SK-N-SH treated with all-trans-retinoic acid at 6 μM for 48 hours (cell line): ENCODE measurements at regions not wholly inside any gene's neighbourhood (a gene's known extent, or its start where the extent isn't known, plus 50 kb on each side); places are given as distances from the start of the nearest gene placed in this dataset.

Source experiments
- ARNTL ChIP-seq: fragments of 450-650 bp; formaldehyde crosslinking; IDR thresholded peaks from 2 replicates; pipeline ENCODE4 v1.5.0; 2020; ENCODE audit warnings: low read depth, mild to moderate bottlenecking, moderate library complexity, borderline replicate concordance
- CREB5 ChIP-seq: fragments of 250-450 bp; sonication (Bioruptor Pico); IDR thresholded peaks from 2 replicates; pipeline ENCODE4 v1.5.1; 2020; ENCODE audit warnings: low read depth, mild to moderate bottlenecking, moderate library complexity
- GLIS3 ChIP-seq: fragments of 250-450 bp; sonication (Bioruptor Pico); IDR thresholded peaks from 2 replicates; pipeline ENCODE4 v1.5.0; 2020; ENCODE audit warnings: mild to moderate bottlenecking, moderate library complexity
- ISL1 ChIP-seq: fragments of 250-450 bp; sonication (Bioruptor Pico); IDR thresholded peaks from 2 replicates; pipeline ENCODE4 v2.1.2; 2022; ENCODE audit warnings: mild to moderate bottlenecking, moderate library complexity
- OSR1 ChIP-seq: fragments of 250-450 bp; sonication (Bioruptor Pico); IDR thresholded peaks from 2 replicates; pipeline ENCODE4 v1.8.0; 2022; ENCODE audit warnings: moderate library complexity, mild to moderate bottlenecking, inconsistent platforms
- PPARA ChIP-seq: fragments of 250-450 bp; sonication (Bioruptor Pico); IDR thresholded peaks from 2 replicates; pipeline ENCODE4 v1.5.0; 2020; ENCODE audit warnings: mild to moderate bottlenecking, borderline replicate concordance
- RARB ChIP-seq: fragments of 250-450 bp; sonication (Bioruptor Pico); IDR thresholded peaks from 2 replicates; pipeline ENCODE4 v1.8.0; 2021; ENCODE audit warnings: mild to moderate bottlenecking, moderate library complexity
- ZFP3 ChIP-seq: fragments of 250-450 bp; sonication (Bioruptor Pico); IDR thresholded peaks from 2 replicates; pipeline ENCODE4 v1.5.0; 2020; ENCODE audit warnings: mild to moderate bottlenecking, moderate library complexity
- ZFP30 ChIP-seq: fragments of 450-650 bp; formaldehyde crosslinking; IDR thresholded peaks from 2 replicates; pipeline ENCODE4 v1.5.0; 2022; ENCODE audit warnings: mild to moderate bottlenecking, moderate library complexity
- ZNF8 ChIP-seq: fragments of 450-650 bp; formaldehyde crosslinking; IDR thresholded peaks from 2 replicates; pipeline ENCODE4 v1.5.0; 2020; ENCODE audit warnings: mild to moderate bottlenecking, moderate library complexity
- TF ChIP-seq, protein P1 (sequence below): fragments of 250-450 bp; sonication (Bioruptor Pico); IDR thresholded peaks from 2 replicates; pipeline ENCODE4 v1.8.0; 2020; ENCODE audit warnings: mild to moderate bottlenecking, moderate library complexity, borderline replicate concordance

- TF ChIP-seq ZFP3 (no peak), ZNF8 (CRISPR knock-in tag) (no peak), ZFP30 (CRISPR knock-in tag) (no peak), ARNTL (no peak), OSR1 (no peak), ISL1 (CRISPR knock-in tag) (peak; percentile 30; the same call in 1 of the 2 replicates), PPARA (no peak), RARB (no peak), GLIS3 (no peak), CREB5 (CRISPR knock-in tag) (no peak)
- TF ChIP-seq, protein P1, sequence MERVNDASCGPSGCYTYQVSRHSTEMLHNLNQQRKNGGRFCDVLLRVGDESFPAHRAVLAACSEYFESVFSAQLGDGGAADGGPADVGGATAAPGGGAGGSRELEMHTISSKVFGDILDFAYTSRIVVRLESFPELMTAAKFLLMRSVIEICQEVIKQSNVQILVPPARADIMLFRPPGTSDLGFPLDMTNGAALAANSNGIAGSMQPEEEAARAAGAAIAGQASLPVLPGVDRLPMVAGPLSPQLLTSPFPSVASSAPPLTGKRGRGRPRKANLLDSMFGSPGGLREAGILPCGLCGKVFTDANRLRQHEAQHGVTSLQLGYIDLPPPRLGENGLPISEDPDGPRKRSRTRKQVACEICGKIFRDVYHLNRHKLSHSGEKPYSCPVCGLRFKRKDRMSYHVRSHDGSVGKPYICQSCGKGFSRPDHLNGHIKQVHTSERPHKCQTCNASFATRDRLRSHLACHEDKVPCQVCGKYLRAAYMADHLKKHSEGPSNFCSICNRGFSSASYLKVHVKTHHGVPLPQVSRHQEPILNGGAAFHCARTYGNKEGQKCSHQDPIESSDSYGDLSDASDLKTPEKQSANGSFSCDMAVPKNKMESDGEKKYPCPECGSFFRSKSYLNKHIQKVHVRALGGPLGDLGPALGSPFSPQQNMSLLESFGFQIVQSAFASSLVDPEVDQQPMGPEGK (CRISPR knock-in tag): no peak
These were observed 1194.6 kb downstream of the NCAM2 start for GRCh38 chr21:22192766-22193165.
